ENCODE measurements at regions not wholly inside any gene's neighbourhood (a gene's known extent, or its start where the extent isn't known, plus 50 kb on each side); places are given as distances from the start of the nearest gene placed in this dataset.

- DNase-seq, result no peak
- 100% methylated on average over 4 of the region's 8 CpGs for WGBS (ENCODE audit: insufficient coverage, low lambda C conversion rate)
- Histone ChIP-seq H3K36me3 (ENCODE audit: control insufficient read depth, insufficient read depth, low read length) (no peaks in the 10 kb centered on the region), H3K27me3 (ENCODE audit: control insufficient read depth, insufficient read depth, low read length) (no peaks in the 10 kb centered on the region), H3K4me3 (ENCODE audit: low read length) (no peak overlapping the region), H3K4me1 (ENCODE audit: control insufficient read depth, insufficient read depth, low read length) (no peaks in the 10 kb centered on the region), H3K27ac (ENCODE audit: low read length) (no peak overlapping the region), H3K9me3 (ENCODE audit: control insufficient read depth, low read depth, low read length) (no peaks in the 10 kb centered on the region)
These were observed 661.6 kb downstream of the LRRC70 start for GRCh38 chr5:63240063-63240755.

GRCh38 chr5:63233911-63234310, 655.3 kb downstream of the LRRC70 start:
- no peak overlapping the region for H3K27ac ChIP-seq (ENCODE audit: low read length)
- H3K27me3 ChIP-seq (ENCODE audit: control insufficient read depth, insufficient read depth, low read length), result no peaks in the 10 kb centered on the region
- DNase-seq, result no peak
- WGBS (ENCODE audit: insufficient coverage, low lambda C conversion rate), result 88% methylated on average over 1 of the region's 3 CpGs
- H3K4me1 ChIP-seq (ENCODE audit: control insufficient read depth, insufficient read depth, low read length), result no peaks in the 10 kb centered on the region
- no peaks in the 10 kb centered on the region for H3K9me3 ChIP-seq (ENCODE audit: control insufficient read depth, low read depth, low read length)
- no peaks in the 10 kb centered on the region for H3K36me3 ChIP-seq (ENCODE audit: control insufficient read depth, insufficient read depth, low read length)
- H3K4me3 ChIP-seq (ENCODE audit: low read length), result no peak overlapping the region

- WGBS (ENCODE audit: insufficient coverage, low lambda C conversion rate), result no CpG with 5 or more reads among the region's 1 CpG
These were observed 654.7 kb downstream of the LRRC70 start for GRCh38 chr5:63233361-63233760.

GRCh38 chr5:63230754-63231153, 652.1 kb downstream of the LRRC70 start:
- Histone ChIP-seq H3K27ac (ENCODE audit: low read length) (no peak overlapping the region), H3K36me3 (ENCODE audit: control insufficient read depth, insufficient read depth, low read length) (no peaks in the 10 kb centered on the region), H3K4me3 (ENCODE audit: low read length) (no peak overlapping the region), H3K27me3 (ENCODE audit: control insufficient read depth, insufficient read depth, low read length) (no peaks in the 10 kb centered on the region), H3K9me3 (ENCODE audit: control insufficient read depth, low read depth, low read length) (no peaks in the 10 kb centered on the region), H3K4me1 (ENCODE audit: control insufficient read depth, insufficient read depth, low read length) (no peaks in the 10 kb centered on the region)
- DNase-seq, result no peak
- 87% methylated on average over 2 of the region's 2 CpGs for WGBS (ENCODE audit: insufficient coverage, low lambda C conversion rate)

More at GRCh38 chr5:63233361-63233760, 654.7 kb downstream of the LRRC70 start:
- H3K9me3 ChIP-seq (ENCODE audit: control insufficient read depth, low read depth, low read length), result no peaks in the 10 kb centered on the region
- DNase-seq, result no peak
- H3K4me1 ChIP-seq (ENCODE audit: control insufficient read depth, insufficient read depth, low read length), result no peaks in the 10 kb centered on the region
- no peaks in the 10 kb centered on the region for H3K36me3 ChIP-seq (ENCODE audit: control insufficient read depth, insufficient read depth, low read length)
- no peaks in the 10 kb centered on the region for H3K27me3 ChIP-seq (ENCODE audit: control insufficient read depth, insufficient read depth, low read length)
- no peak overlapping the region for H3K4me3 ChIP-seq (ENCODE audit: low read length)
- no peak overlapping the region for H3K27ac ChIP-seq (ENCODE audit: low read length)

- H3K4me1 ChIP-seq (ENCODE audit: control insufficient read depth, insufficient read depth, low read length), result no peaks in the 10 kb centered on the region
- no peaks in the 10 kb centered on the region for H3K9me3 ChIP-seq (ENCODE audit: control insufficient read depth, low read depth, low read length)
- H3K27ac ChIP-seq (ENCODE audit: low read length), result no peak overlapping the region
- H3K27me3 ChIP-seq (ENCODE audit: control insufficient read depth, insufficient read depth, low read length), result no peaks in the 10 kb centered on the region
- 100% methylated on average over 1 of the region's 2 CpGs for WGBS (ENCODE audit: insufficient coverage, low lambda C conversion rate)
- no peaks in the 10 kb centered on the region for H3K36me3 ChIP-seq (ENCODE audit: control insufficient read depth, insufficient read depth, low read length)
- no peak for DNase-seq
- no peak overlapping the region for H3K4me3 ChIP-seq (ENCODE audit: low read length)
These were observed 649.5 kb downstream of the LRRC70 start for GRCh38 chr5:63228154-63228553.

GRCh38 chr5:63220244-63220643, 641.6 kb downstream of the LRRC70 start:
- Histone ChIP-seq H3K36me3 (ENCODE audit: control insufficient read depth, insufficient read depth, low read length) (no peaks in the 10 kb centered on the region), H3K27me3 (ENCODE audit: control insufficient read depth, insufficient read depth, low read length) (no peaks in the 10 kb centered on the region), H3K9me3 (ENCODE audit: control insufficient read depth, low read depth, low read length) (no peaks in the 10 kb centered on the region), H3K4me3 (ENCODE audit: low read length) (no peak overlapping the region), H3K27ac (ENCODE audit: low read length) (no peak overlapping the region), H3K4me1 (ENCODE audit: control insufficient read depth, insufficient read depth, low read length) (no peaks in the 10 kb centered on the region)
- DNase-seq, result no peak
- no CpG with 5 or more reads among the region's 1 CpG for WGBS (ENCODE audit: insufficient coverage, low lambda C conversion rate)

- H3K4me1 ChIP-seq (ENCODE audit: control insufficient read depth, insufficient read depth, low read length), result no peaks in the 10 kb centered on the region
- H3K4me3 ChIP-seq (ENCODE audit: low read length), result no peak overlapping the region
- no peak overlapping the region for H3K27ac ChIP-seq (ENCODE audit: low read length)
- no peak for DNase-seq
- no CpG with 5 or more reads among the region's 4 CpGs for WGBS (ENCODE audit: insufficient coverage, low lambda C conversion rate)
- H3K9me3 ChIP-seq (ENCODE audit: control insufficient read depth, low read depth, low read length), result no peaks in the 10 kb centered on the region
- no peaks in the 10 kb centered on the region for H3K27me3 ChIP-seq (ENCODE audit: control insufficient read depth, insufficient read depth, low read length)
- H3K36me3 ChIP-seq (ENCODE audit: control insufficient read depth, insufficient read depth, low read length), result no peaks in the 10 kb centered on the region
These were observed 638.8 kb downstream of the LRRC70 start for GRCh38 chr5:63217422-63217821.

- no peak for DNase-seq
- H3K9me3 ChIP-seq (ENCODE audit: control insufficient read depth, low read depth, low read length), result no peaks in the 10 kb centered on the region
- no peak overlapping the region for H3K4me3 ChIP-seq (ENCODE audit: low read length)
- no CpG with 5 or more reads among the region's 2 CpGs for WGBS (ENCODE audit: insufficient coverage, low lambda C conversion rate)
- no peaks in the 10 kb centered on the region for H3K36me3 ChIP-seq (ENCODE audit: control insufficient read depth, insufficient read depth, low read length)
- H3K27me3 ChIP-seq (ENCODE audit: control insufficient read depth, insufficient read depth, low read length), result no peaks in the 10 kb centered on the region
- H3K4me1 ChIP-seq (ENCODE audit: control insufficient read depth, insufficient read depth, low read length), result peaks cover 3% of the 10 kb centered on the region
- no peak overlapping the region for H3K27ac ChIP-seq (ENCODE audit: low read length)
These were observed 634.6 kb downstream of the LRRC70 start for GRCh38 chr5:63213256-63213655.

GRCh38 chr5:63211448-63212132, 633.0 kb downstream of the LRRC70 start:
- H3K27ac ChIP-seq (ENCODE audit: low read length), result no peak overlapping the region
- no peaks in the 10 kb centered on the region for H3K9me3 ChIP-seq (ENCODE audit: control insufficient read depth, low read depth, low read length)
- H3K27me3 ChIP-seq (ENCODE audit: control insufficient read depth, insufficient read depth, low read length), result no peaks in the 10 kb centered on the region
- peaks cover 3% of the 10 kb centered on the region for H3K4me1 ChIP-seq (ENCODE audit: control insufficient read depth, insufficient read depth, low read length)
- DNase-seq, result peak in 1 of 2 donors; percentile 9
- H3K4me3 ChIP-seq (ENCODE audit: low read length), result no peak overlapping the region
- WGBS (ENCODE audit: insufficient coverage, low lambda C conversion rate), result 100% methylated on average over 1 of the region's 2 CpGs
- no peaks in the 10 kb centered on the region for H3K36me3 ChIP-seq (ENCODE audit: control insufficient read depth, insufficient read depth, low read length)

GRCh38 chr5:63205976-63206375, 627.4 kb downstream of the LRRC70 start:
- H3K36me3 ChIP-seq (ENCODE audit: control insufficient read depth, insufficient read depth, low read length), result no peaks in the 10 kb centered on the region

GRCh38 chr5:63201738-63202137, 623.1 kb downstream of the LRRC70 start:
- DNase-seq, result no peak
- Histone ChIP-seq H3K9me3 (ENCODE audit: control insufficient read depth, low read depth, low read length) (no peaks in the 10 kb centered on the region), H3K4me1 (ENCODE audit: control insufficient read depth, insufficient read depth, low read length) (peaks cover 4% of the 10 kb centered on the region), H3K27me3 (ENCODE audit: control insufficient read depth, insufficient read depth, low read length) (no peaks in the 10 kb centered on the region), H3K27ac (ENCODE audit: low read length) (no peak overlapping the region), H3K4me3 (ENCODE audit: low read length) (no peak overlapping the region), H3K36me3 (ENCODE audit: control insufficient read depth, insufficient read depth, low read length) (no peaks in the 10 kb centered on the region)
- 100% methylated on average over 1 of the region's 2 CpGs for WGBS (ENCODE audit: insufficient coverage, low lambda C conversion rate)

More at GRCh38 chr5:63205976-63206375, 627.4 kb downstream of the LRRC70 start:
- WGBS (ENCODE audit: insufficient coverage, low lambda C conversion rate), result 67% methylated on average over 1 of the region's 2 CpGs
- DNase-seq, result no peak
- no peaks in the 10 kb centered on the region for H3K27me3 ChIP-seq (ENCODE audit: control insufficient read depth, insufficient read depth, low read length)
- H3K4me3 ChIP-seq (ENCODE audit: low read length), result no peak overlapping the region
- no peaks in the 10 kb centered on the region for H3K9me3 ChIP-seq (ENCODE audit: control insufficient read depth, low read depth, low read length)
- peaks cover 4% of the 10 kb centered on the region for H3K4me1 ChIP-seq (ENCODE audit: control insufficient read depth, insufficient read depth, low read length)
- H3K27ac ChIP-seq (ENCODE audit: low read length), result no peak overlapping the region

All from large intestine (tissue), 3 donors.